CD4-positive, alpha-beta T cell treated with Interleukin-17A for 1 hour (primary cell): ENCODE measurements at regions not wholly inside any gene's neighbourhood (a gene's known extent, or its start where the extent isn't known, plus 50 kb on each side); places are given as distances from the start of the nearest gene placed in this dataset.
"Not testable (repeated sequence)": the region's sequence is repeated elsewhere in the genome, so short reads cannot be mapped to it uniquely, and the experiment has no call there.

Experiments used
- DNase-seq: peaks from one replicate; pipeline ENCODE4 v3.0.0-alpha.2; 2020

- no peak for DNase-seq
These were observed 67.4 kb downstream of the ARRDC3 start for GRCh38 chr5:91315701-91316100.

- peak; percentile 86 for DNase-seq
These were observed 69.1 kb downstream of the ARRDC3 start for GRCh38 chr5:91313757-91314673.

DNA sequence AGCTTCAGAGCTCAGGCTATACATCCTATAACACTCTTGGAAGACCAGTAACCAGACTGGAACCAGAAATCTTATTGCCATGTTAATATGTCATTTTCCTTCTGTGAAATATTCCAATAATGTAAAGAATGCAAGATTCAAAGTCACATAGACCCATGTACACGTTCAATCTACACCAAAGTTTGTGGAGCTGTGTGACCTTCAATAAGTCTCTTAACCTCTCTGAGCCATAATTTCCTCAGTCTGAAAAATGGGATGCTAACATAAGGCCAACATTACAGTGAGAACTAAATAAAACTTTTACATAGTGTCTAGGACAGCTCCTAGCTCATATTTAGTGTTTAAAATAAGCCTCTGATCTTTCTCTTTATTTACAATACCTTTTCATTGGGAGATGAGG is 70.4 kb downstream of the ARRDC3 start:
- DNase-seq = no peak

- peak; percentile 85 for DNase-seq
These were observed 71.2 kb downstream of the ARRDC3 start for GRCh38 chr5:91311697-91312501.

GRCh38 chr5:91311168-91311696 is 71.9 kb downstream of the ARRDC3 start:
- no peak for DNase-seq

GRCh38 chr5:91308157-91308556 is 75.0 kb downstream of the ARRDC3 start:
- not testable (repeated sequence) for DNase-seq

GRCh38 chr5:91307048-91307447 is 76.1 kb downstream of the ARRDC3 start:
- no peak for DNase-seq

DNA sequence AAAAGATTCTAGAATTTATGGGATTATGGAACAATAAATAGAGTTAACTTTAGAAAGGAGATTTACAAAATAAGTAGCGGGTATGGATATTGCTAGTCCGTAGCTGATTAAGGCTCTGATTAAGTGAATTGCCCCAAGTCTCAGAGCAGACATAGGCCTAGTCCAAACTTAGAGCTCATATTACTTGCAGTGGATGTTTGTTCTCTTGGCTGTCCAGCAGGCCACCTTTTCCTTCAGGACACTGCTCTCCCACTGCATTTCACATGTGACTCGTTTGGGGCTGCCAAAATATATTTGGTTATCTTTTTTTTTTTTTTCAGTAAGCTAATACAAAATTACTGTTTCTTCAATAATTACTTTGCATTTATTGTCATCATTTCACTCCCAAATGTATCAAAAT is 76.6 kb downstream of the ARRDC3 start:
- DNase-seq = no peak

DNA sequence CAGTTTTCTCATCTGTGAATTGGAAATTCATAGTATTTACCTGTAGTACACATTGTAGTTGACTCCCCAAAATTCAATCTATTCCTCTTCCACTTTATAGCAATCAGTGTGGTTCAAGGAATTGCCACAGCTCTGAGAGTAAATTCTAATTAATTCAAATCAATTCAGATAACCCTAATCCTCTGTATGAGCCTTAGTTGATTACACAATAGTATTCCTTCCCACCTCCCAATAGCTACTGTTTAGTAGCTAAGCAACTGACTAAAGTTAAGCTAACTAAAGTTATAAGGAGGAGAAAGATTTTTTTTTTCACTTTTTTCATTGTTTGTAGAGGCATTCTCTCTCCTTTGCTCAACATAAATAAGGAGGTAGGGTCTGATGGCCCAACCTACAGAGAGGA is 77.5 kb downstream of the ARRDC3 start:
- no peak for DNase-seq

DNA sequence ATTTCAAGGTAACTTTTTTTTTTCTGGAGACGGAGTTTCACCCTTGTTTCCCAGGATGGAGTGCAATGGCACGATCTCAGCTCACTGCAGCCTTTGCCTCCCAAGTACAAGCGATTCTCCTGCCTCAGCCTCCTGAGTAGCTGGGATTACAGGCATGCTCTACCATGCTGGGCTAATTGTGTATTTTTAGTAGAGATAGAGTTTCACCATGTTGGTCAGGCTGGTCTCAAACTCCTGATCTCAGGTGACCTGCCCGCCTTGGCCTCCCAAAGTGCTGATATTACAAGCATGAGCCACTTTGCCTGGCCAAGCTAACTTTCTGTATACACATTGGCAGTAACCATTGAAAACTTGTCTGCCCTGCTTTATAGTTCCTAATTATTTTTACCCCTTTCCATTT is 79.1 kb downstream of the ARRDC3 start:
- DNase-seq = not testable (repeated sequence)

- no peak for DNase-seq
These were observed 80.2 kb downstream of the ARRDC3 start for GRCh38 chr5:91302958-91303357.

DNA sequence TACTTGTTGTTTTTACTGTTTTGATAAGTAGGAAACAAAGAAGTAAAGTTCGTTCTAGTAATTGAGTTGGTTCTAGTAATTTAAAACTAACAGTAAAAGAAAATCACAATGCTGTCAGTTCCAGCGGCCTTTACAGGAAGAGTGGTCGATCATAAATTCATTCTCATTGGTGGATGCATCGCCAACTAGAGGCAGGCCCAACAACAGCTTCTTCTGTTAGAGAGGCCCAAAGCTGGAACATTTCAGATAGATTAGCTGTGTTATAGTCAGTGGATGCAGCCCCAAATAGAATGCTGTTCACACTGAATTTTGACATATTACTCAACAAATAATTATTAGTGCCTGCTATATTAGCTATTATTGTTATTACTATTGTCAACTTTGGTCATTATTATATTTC is 80.8 kb downstream of the ARRDC3 start:
- no peak for DNase-seq

DNA sequence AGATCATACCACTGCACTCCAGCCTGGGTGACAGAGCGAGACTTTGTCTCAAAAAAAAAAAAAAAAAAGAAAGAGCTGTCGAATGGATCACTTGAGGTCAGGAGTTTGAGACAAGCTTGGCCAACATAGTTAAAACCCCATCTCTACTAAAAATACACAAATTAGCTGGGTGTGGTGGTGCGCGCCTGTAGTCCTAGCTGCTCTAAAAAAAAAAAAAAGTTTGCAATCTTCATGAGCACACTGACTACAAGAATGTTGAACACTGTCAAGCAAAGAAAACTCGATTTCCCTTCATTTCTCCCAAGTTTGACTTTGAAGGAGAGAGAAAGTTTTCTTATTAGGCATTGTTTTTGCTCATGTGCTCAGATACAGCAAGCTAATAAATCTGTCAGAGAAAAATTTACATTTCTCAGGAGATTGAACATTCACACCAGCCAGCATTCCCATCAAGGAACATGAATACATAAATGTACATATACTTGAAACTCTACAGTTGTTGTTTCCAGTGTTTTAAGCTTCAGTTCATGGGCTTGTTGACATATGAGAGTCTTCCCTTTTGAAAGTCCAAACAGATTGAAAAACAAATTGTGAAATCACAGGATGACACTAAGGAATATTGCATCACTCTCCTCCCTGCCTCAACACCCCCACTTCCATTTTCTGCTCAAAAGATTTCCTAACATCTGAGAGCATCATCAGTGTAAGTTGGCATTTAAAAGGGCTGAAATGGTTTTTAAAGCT is 81.8 kb downstream of the ARRDC3 start:
- no peak for DNase-seq

GRCh38 chr5:91297994-91298393 is 85.1 kb downstream of the ARRDC3 start:
- no peak for DNase-seq

GRCh38 chr5:91296674-91297143 is 86.4 kb downstream of the ARRDC3 start:
- no peak for DNase-seq

DNA sequence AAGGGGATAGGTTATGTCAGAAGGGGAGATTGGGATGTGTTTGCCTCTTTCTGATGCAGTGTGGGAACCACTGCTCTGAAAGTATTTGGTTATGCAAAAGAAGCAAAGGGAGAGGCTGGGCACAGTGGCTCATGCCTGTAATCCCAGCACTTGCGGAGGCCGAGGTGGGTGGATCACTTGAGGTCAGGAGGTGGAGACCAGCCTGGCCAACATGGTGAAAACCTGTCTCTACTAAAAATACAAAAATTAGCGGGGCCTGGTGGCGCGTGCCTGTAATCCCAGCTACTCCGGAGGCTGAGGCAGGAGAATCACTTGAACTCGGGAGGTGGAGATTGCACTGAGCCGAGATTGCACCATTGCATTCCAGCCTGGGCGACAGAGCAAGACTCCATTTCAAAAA is 87.0 kb downstream of the ARRDC3 start:
- not testable (repeated sequence) for DNase-seq

- DNase-seq = no peak
These were observed 90.0 kb downstream of the ARRDC3 start for GRCh38 chr5:91293131-91293530.

DNA sequence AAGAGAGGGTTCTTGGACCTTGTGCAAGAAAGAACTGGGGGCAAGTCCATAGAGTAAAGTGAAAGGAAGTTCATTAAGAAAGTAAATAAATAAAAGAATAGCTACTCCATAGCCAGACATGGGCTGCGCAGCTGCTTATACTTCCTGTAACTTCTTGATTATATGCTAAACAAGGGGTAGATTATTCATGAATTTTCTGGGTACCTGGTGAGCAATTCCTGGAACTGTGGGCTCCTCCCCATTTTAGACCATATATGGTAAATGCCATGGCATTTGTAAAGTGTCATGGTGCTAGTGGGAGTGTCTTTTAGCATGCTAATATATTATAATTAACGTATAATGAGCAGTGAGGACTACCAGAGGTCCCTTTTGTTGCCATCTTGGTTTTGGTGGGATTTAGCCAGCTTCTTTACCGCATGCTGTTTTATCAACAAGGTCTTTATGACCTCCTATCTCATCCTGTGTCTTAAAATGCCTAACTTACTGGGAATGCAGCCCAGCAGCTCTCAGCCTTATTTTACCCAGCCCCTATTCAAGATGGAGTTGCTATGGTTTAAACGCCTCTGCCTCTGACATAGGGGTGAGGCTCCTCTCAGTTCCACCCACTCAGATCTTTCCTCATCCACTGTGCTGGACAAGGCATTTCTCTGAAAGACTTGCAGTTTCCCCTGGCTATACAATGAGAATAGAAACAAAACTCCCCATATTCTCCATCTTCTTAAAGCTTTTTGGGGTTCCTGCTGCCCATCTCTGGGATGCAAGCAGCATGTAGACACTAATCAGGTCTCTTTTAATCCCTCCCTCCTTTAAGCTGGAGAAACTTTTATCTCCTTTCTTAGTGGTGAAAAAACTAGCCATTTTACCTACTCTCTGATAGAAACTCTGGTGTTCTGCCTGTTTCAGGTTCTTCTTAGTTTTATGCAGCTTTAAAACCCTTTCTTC is 91.2 kb downstream of the ARRDC3 start:
- no peak for DNase-seq

GRCh38 chr5:91288118-91288916 is 94.8 kb downstream of the ARRDC3 start:
- no peak for DNase-seq

- DNase-seq = not testable (repeated sequence)
These were observed 98.1 kb downstream of the ARRDC3 start for GRCh38 chr5:91285062-91285461.

GRCh38 chr5:91283899-91284298 is 99.2 kb downstream of the ARRDC3 start:
- no peak for DNase-seq
